Activated T-cell treated with anti-CD3 and anti-CD28 coated beads, Interleukin-2, amount 50 U/mL, for 1 hour (primary cell): ENCODE measurements at regions not wholly inside any gene's neighbourhood (a gene's known extent, or its start where the extent isn't known, plus 50 kb on each side); places are given as distances from the start of the nearest gene placed in this dataset.
"Not testable (repeated sequence)": the region's sequence is repeated elsewhere in the genome, so short reads cannot be mapped to it uniquely, and the experiment has no call there.

Experiments
- DNase-seq: peaks from one replicate; pipeline ENCODE4 v3.0.0-alpha.2; 2020

DNA sequence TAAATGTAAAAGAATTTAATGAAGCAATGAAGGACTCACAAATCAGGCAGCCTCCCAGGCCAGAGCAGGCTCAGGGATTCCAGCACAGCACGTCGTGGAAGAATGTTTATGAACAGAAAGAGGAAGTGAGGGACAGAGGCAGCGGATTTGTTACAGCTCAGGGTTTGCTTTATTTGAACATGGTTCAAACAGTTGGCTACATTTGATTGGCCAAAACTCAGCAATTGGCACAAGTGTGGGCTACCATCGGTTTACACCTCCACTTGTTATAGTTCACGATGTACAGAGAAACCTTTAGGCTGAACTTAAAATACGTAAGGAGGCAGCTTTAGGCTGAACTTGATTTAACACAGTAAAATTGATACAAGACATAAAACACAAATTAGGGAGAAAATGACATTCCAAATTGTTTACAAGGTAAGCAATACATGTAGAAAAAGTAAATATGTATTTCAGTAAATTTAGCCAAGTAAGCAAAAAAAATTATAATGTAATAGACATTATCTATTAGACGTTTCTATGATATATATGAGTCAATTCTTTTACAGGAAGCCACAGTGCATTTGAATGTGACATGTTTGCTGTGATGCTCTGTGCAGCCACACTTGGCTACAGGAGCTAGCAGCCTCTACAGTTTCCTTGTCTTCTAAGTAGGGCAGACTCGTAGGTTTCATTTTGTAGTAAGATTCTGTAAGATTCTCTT, 126.5 kb downstream of the ADSS2 start:
- no peak for DNase-seq

GRCh38 chr1:244326757-244327156, 125.0 kb downstream of the ADSS2 start:
- DNase-seq: no peak

DNA sequence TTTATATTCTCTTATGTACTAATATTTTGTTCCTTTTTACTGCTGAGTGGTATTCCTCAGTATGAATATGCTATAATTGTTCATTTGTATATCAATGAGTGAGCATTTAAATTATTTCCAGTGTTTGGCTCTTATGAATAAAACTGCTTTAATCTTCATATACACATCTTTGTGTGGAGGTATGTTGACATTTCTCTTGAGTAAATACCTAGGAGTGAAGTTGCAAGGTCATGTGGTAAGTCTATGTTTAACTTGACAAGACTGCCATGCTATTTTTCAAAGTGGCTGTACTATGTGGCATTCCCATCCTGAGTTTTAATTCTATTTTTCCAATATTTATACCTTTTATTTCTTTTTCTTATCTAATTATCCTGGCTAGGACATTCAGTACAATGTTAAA, 124.2 kb downstream of the ADSS2 start:
- no peak for DNase-seq

DNA sequence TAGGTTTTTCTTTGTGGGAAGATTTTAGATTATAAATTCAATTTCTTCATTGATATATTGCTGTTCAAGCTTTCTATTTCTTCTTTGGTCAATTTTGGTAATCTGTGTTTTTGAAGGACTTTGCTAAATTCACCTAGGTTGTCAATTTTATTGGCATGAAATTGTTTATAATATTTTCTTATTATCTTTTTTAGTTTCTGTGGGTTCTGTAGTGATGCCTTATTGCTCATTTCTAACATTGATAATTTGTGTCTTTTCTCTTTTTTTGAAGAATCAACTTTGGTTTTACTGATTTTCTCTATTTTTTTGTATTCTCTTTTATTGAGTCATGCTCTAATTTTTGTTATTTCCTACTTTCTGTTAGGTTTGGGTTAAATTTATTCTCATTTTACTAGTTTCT, 123.2 kb downstream of the ADSS2 start:
- no peak for DNase-seq

DNA sequence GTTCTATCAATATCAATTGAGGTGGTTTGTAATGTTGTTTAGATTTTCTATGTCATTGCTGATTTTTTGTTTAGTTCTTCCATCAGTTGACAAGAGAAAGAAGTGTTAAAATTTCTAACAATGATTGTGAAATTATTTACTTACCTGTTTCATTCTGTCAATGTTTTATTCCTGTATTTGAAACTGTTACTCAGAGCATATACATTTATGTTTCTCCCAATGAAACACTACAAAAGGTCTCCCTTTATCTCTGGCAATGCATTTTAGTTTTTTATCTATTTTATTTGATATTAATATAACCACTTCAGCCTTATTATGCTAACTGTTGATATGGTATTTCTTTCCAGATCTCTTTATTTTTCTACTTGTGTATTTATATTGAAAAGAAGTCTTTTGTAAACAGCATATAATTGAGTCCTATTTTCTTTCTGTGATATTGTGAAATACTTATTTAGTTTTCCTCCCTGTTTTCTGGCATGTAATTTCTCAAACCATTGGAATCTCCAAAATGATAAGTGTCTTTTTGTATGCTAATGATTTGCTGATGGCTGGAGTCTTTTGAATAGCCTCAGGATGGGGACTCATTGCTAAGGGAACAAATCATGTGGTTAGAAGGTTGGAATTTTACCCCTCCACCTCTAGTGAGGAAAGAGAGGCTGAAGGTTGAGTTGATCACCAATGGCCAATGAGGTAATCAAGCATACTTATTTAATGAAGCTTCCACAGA, 122.0 kb downstream of the ADSS2 start:
- no peak for DNase-seq

DNA sequence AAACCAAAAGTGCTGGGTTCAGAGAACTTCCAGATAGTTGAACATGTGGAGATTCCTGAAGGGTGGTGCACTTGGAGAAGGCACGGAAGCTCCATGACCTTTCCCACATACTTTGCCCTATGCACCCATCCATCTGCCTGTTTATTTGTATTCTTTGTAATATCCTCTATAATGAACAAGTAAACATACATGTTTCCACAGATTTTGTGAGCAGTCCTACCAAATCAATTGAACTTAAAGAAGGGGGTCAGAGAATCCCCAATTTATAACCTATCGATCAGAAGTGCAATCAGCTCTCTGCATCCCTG, 121.4 kb downstream of the ADSS2 start:
- DNase-seq: no peak

GRCh38 chr1:244332761-244333160, 118.9 kb downstream of the ADSS2 start:
- not testable (repeated sequence) for DNase-seq

GRCh38 chr1:244334315-244334714, 117.4 kb downstream of the ADSS2 start:
- DNase-seq: not testable (repeated sequence)

DNA sequence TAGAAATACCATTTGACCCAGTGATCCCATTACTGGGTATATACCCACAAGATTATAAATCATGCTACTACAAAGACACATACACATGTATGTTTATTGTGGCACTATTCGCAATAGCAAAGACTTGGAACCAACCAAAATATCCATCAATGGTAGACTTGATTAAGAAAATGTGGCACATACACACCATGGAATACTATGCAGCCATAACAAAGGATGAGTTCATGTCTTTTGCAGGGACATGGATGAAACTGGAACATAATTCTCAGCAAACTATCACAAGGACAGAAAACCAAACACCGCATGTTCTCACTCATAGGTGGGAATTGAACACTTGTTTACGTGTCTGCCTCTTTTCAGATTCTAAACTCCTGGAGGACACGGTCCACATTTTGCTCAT, 116.9 kb downstream of the ADSS2 start:
- not testable (repeated sequence) for DNase-seq

- no peak for DNase-seq
Measured at GRCh38 chr1:244335456-244335855, 116.3 kb downstream of the ADSS2 start.

DNA sequence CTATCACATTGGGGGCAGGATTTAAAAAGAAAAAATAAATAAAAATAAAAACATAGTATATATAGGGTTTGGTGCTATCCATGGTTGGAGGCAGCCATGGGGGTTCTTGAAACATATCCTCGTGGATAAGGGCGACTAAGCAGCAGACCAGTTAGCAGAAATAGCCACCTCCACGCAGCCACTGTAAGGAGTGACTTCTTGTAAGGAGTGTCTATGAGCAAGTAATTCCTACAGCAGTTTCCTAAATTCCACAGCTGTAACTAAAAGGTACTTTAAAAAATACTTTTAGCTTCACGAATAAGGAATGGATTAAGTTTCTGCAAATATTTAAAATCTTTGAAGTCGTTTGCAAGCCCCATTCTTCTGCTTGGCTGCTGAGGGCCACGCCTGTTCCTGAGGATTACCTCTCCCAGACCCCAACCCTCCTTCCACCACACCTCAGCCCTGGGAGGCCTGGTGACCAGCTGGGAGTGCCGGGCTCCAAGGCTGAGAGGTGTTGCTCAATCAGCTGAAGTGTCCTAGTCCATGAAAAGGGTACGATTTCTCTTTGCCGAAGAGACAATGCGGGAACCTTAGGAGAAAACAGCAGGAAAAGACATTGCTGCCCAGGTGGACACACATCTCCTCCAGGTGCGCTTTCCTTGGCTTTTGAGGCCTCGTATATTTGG, 115.3 kb downstream of the ADSS2 start:
- no peak for DNase-seq

GRCh38 chr1:244337839-244338238, 113.9 kb downstream of the ADSS2 start:
- DNase-seq: no peak

- no peak for DNase-seq
Measured at GRCh38 chr1:244339073-244339692, 112.5 kb downstream of the ADSS2 start.

DNA sequence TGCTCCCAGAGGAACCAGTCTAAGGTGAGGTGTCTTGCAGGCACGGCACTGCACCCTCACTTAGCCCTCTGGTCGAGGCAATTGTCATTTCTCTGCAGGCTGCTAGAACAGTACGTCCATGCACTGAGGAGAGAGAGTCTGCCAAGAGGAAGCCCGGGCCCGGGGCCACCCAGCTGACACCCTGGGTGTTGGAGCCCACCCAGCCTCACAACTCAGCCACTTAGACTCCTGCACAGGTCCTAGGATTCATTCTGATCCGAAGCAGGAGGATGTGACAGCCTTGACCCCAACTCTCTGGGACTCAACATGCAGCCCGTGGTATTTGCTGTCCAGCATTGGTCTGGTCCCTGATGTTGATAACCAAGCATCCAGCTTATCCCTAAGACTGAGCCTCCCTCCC, 111.9 kb downstream of the ADSS2 start:
- DNase-seq: no peak

GRCh38 chr1:244340396-244340795, 111.3 kb downstream of the ADSS2 start:
- no peak for DNase-seq

DNA sequence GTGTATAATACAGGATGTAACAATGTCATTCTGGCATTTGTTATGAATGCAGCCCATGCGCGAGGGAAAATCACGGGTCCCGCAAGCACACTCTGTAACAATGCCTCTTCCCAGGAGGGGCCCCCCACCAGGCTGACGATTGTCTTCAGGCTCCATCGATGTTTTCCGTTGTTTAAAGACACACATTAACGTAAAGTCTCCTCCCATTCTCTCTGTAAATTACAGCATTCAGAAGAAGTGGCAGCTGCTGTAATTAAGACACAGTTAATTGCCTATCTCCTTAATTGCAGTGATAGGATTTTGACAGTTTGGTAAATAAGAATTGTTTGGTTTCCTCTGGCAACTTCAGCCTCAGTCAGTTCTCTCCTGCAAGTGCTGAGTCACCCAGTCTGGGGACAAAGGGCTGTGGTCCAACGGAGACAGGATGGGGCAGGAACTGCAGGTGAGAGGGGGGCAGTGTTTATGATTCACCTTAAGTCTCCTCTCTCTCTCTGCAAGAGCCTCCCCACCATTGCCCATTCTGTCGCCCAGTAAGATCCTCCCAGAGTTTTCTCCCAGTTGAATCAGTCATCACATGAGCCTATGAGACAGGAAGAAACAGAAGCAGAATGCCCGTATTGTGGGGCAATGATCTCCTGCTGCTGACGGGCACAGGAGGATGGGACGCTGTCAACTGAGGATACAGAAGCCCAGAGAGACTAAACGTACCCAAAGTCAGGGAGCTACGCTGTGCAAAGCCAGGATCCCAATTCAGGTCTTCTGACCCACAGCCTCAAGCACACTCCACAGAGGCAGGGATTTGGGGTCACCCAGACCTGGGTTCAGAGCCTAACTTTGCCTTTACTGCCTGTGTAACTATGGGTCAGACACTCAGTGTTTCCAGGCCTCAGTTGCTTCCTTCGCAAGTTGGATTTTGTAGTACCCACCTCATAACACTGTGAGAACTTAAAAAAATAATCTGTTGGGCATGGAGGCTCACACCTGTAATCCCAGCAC, 110.0 kb downstream of the ADSS2 start:
- no peak for DNase-seq

GRCh38 chr1:244344001-244344400, 107.7 kb downstream of the ADSS2 start:
- no peak for DNase-seq

- DNase-seq: no peak
Measured at GRCh38 chr1:244346972-244347618, 104.6 kb downstream of the ADSS2 start.

DNA sequence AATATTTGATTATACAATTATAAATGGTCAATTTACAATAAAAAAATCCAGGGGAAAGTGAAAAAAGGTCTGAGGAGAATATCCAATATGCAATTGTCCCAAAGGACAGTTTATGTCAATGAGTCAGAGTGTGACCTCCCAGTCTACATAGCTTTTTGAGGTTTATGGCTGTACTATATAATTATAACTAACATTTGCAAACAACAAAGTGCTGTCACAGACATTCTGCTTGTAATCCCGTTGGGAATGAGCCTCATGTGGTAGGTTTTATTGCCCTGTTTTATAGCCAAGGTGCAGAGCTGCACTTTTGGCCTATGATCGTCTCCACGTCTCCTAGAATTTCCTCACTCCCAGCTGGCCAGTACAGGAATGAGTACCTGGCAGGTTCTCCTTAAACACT, 103.8 kb downstream of the ADSS2 start:
- DNase-seq: no peak

- DNase-seq: no peak
Measured at GRCh38 chr1:244349103-244349531, 102.6 kb downstream of the ADSS2 start.

- DNase-seq: no peak
Measured at GRCh38 chr1:244349581-244350001, 102.1 kb downstream of the ADSS2 start.

DNA sequence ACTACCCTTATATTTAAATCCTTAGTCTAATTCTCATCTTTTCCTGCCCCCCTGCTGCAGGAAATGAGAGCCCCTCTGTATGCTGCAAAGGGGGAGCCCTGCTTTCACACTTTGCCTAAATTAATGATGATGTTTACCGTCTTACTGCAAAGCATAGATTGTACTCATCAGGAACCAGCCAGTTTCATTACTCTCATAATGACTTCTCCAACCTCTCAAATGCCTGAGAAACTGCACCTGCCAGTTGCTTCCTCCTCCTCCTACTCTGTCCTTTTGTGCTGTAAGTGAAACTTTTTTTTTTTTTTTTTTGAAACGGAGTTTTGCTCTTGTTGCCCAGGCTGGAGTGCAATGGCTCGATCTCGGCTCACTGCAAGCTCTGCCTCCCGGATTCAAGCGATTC, 101.7 kb downstream of the ADSS2 start:
- no peak for DNase-seq
